ENCODE measurements at regions not wholly inside any gene's neighbourhood (a gene's known extent, or its start where the extent isn't known, plus 50 kb on each side); places are given as distances from the start of the nearest gene placed in this dataset.

DNA sequence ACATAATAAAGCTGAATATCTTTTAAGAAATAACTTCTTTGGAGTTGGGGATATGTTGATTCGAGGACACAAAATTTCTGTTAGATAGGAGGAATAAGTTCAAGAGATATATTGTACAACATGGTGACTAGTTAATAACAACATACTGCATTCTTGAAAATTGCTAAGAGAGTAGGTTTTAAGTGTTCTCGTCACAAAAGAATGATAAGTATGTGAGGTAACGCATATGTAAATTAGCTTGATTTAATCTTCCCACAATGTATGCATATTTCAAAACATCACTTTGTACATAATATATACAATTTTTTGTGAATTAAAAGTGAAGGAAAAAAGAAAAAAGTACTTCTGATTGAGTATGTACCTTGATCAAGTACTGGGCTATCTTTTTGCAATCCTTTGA is 428.0 kb upstream of the TRPC7 start:
- Histone ChIP-seq H3K4me3 (ENCODE audit: low read length, poor library complexity, severe bottlenecking) (no peak overlapping the region), H3F3A (ENCODE audit: low read depth) (no peaks in the 10 kb centered on the region), H3K9ac (ENCODE audit: low read depth, low read length, poor library complexity, severe bottlenecking) (no peak overlapping the region), H2AFZ (ENCODE audit: low read length) (no peak overlapping the region), H3K4me1 (ENCODE audit: insufficient read depth, low read length, poor library complexity, severe bottlenecking) (no peaks in the 10 kb centered on the region), H3K9me2 (replicated peaks; ENCODE audit: low read depth, low read length) (no peaks in the 10 kb centered on the region), H3K36me3 (ENCODE audit: insufficient read depth, low read length) (no peaks in the 10 kb centered on the region), H4K20me1 (ENCODE audit: insufficient read depth, low read length, poor library complexity, severe bottlenecking) (no peaks in the 10 kb centered on the region), H3K27me3 (ENCODE audit: insufficient read depth, low read length, poor library complexity, severe bottlenecking) (no peaks in the 10 kb centered on the region), H3K79me2 (ENCODE audit: insufficient read depth, low read length) (no peaks in the 10 kb centered on the region), H3K9me3 (ENCODE audit: insufficient read depth, low read depth, low read length) (no peaks in the 10 kb centered on the region), H3K4me2 (ENCODE audit: low read depth, low read length, poor library complexity, severe bottlenecking) (no peak overlapping the region)
- no peak for TF ChIP-seq EZH2phosphoT487 (IDR thresholded peaks at IDR 0.05; ENCODE audit: borderline replicate concordance)
- TF ChIP-seq, protein P1, sequence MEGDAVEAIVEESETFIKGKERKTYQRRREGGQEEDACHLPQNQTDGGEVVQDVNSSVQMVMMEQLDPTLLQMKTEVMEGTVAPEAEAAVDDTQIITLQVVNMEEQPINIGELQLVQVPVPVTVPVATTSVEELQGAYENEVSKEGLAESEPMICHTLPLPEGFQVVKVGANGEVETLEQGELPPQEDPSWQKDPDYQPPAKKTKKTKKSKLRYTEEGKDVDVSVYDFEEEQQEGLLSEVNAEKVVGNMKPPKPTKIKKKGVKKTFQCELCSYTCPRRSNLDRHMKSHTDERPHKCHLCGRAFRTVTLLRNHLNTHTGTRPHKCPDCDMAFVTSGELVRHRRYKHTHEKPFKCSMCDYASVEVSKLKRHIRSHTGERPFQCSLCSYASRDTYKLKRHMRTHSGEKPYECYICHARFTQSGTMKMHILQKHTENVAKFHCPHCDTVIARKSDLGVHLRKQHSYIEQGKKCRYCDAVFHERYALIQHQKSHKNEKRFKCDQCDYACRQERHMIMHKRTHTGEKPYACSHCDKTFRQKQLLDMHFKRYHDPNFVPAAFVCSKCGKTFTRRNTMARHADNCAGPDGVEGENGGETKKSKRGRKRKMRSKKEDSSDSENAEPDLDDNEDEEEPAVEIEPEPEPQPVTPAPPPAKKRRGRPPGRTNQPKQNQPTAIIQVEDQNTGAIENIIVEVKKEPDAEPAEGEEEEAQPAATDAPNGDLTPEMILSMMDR (conservative IDR thresholded peaks at IDR 0.05; ENCODE audit: low read length), result no peak

DNA sequence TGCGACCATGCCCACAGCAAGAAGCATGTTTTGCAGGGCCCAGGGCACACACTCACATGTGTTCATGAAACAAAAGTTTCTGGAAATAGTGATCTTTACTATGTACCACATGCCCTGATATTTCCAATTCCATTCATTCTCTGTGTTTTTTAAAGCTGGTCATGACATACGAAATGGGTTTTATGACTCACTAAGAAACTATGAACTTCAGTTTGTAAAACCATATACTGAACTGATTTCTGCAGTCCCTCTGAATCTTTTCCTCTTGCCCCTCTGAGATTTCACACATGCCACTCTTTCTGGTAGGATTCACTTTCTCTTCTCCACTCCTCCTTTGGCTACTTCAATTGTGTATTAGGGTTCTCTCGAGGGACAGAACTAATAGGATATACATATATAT is 416.1 kb upstream of the TRPC7 start:
- Histone ChIP-seq H3K9ac (ENCODE audit: low read depth, low read length, poor library complexity, severe bottlenecking) (no peak overlapping the region), H3K9me2 (replicated peaks; ENCODE audit: low read depth, low read length) (no peaks in the 10 kb centered on the region), H4K20me1 (ENCODE audit: insufficient read depth, low read length, poor library complexity, severe bottlenecking) (no peaks in the 10 kb centered on the region), H3K4me2 (ENCODE audit: low read depth, low read length, poor library complexity, severe bottlenecking) (no peak overlapping the region), H3K27me3 (ENCODE audit: insufficient read depth, low read length, poor library complexity, severe bottlenecking) (no peaks in the 10 kb centered on the region), H3K4me1 (ENCODE audit: insufficient read depth, low read length, poor library complexity, severe bottlenecking) (no peaks in the 10 kb centered on the region), H3K4me3 (ENCODE audit: low read length, poor library complexity, severe bottlenecking) (no peak overlapping the region), H2AFZ (ENCODE audit: low read length) (no peak overlapping the region), H3K9me3 (ENCODE audit: insufficient read depth, low read depth, low read length) (no peaks in the 10 kb centered on the region), H3F3A (ENCODE audit: low read depth) (no peaks in the 10 kb centered on the region), H3K36me3 (ENCODE audit: insufficient read depth, low read length) (no peaks in the 10 kb centered on the region), H3K79me2 (ENCODE audit: insufficient read depth, low read length) (no peaks in the 10 kb centered on the region)
- TF ChIP-seq EZH2phosphoT487 (IDR thresholded peaks at IDR 0.05; ENCODE audit: borderline replicate concordance), result no peak
- TF ChIP-seq, protein P1 (conservative IDR thresholded peaks at IDR 0.05; ENCODE audit: low read length), result no peak

DNA sequence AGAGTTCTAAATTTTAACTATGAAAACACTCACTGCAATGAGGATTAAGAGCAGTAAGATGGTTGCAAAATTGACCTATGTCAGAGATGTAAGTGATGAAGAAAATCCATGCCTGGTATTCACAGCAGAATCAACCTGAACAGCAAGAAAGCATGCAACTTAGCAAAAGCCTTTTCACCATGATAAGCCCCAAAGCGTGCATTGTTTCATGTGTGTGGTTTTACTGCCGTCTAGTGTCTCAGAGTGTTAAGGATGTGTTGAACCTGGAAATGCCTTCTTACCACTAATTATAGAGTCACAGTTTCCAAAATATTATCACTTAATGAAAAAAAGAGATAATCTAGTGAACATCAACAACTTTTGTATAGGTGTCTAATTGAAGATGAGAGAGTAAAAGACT is 415.2 kb upstream of the TRPC7 start:
- Histone ChIP-seq H3K9me3 (ENCODE audit: insufficient read depth, low read depth, low read length) (no peaks in the 10 kb centered on the region), H2AFZ (ENCODE audit: low read length) (no peak overlapping the region), H3K9me2 (replicated peaks; ENCODE audit: low read depth, low read length) (no peaks in the 10 kb centered on the region), H3K4me3 (ENCODE audit: low read length, poor library complexity, severe bottlenecking) (no peak overlapping the region), H3K36me3 (ENCODE audit: insufficient read depth, low read length) (no peaks in the 10 kb centered on the region), H3K9ac (ENCODE audit: low read depth, low read length, poor library complexity, severe bottlenecking) (no peak overlapping the region), H3F3A (ENCODE audit: low read depth) (no peaks in the 10 kb centered on the region), H3K79me2 (ENCODE audit: insufficient read depth, low read length) (no peaks in the 10 kb centered on the region), H3K4me2 (ENCODE audit: low read depth, low read length, poor library complexity, severe bottlenecking) (no peak overlapping the region), H3K4me1 (ENCODE audit: insufficient read depth, low read length, poor library complexity, severe bottlenecking) (no peaks in the 10 kb centered on the region), H3K27me3 (ENCODE audit: insufficient read depth, low read length, poor library complexity, severe bottlenecking) (no peaks in the 10 kb centered on the region), H4K20me1 (ENCODE audit: insufficient read depth, low read length, poor library complexity, severe bottlenecking) (no peaks in the 10 kb centered on the region)
- no peak for TF ChIP-seq EZH2phosphoT487 (IDR thresholded peaks at IDR 0.05; ENCODE audit: borderline replicate concordance)
- TF ChIP-seq, protein P1 (conservative IDR thresholded peaks at IDR 0.05; ENCODE audit: low read length), result peak; percentile 30; the same call in 1 of the 2 replicates

Measured in Loucy (cell line).